PC-3 (cell line): ENCODE measurements at regions not wholly inside any gene's neighbourhood (a gene's known extent, or its start where the extent isn't known, plus 50 kb on each side); places are given as distances from the start of the nearest gene placed in this dataset.

ENCODE experiments used
- CTCF ChIP-seq: fragments of 300-600 bp; sonication (generic); conservative IDR thresholded peaks from 2 replicates; pipeline ENCODE4 v1.5.1; 2017; ENCODE audit warnings: antibody characterized with exemption, low read depth, mild to moderate bottlenecking, low read length
- EZH2 ChIP-seq: fragments of 300-600 bp; sonication (generic); IDR thresholded peaks from one replicate; pipeline ENCODE4 v1.6.1; 2017; ENCODE audit warnings: antibody characterized with exemption, mild to moderate bottlenecking, low read length; ENCODE audit not compliant: unreplicated experiment
- EZH2phosphoT487 ChIP-seq: fragments of 300-600 bp; sonication (generic); IDR thresholded peaks from 2 replicates; pipeline ENCODE4 v1.6.1; 2018; ENCODE audit warnings: mild to moderate bottlenecking, antibody characterized with exemption, low read length, borderline replicate concordance

- TF ChIP-seq CTCF (no peak), EZH2 (no peak), EZH2phosphoT487 (no peak)
Observed at GRCh38 chr7:89809291-89809690, 345.0 kb upstream of the STEAP1 start.
